ENCODE measurements at regions not wholly inside any gene's neighbourhood (a gene's known extent, or its start where the extent isn't known, plus 50 kb on each side); places are given as distances from the start of the nearest gene placed in this dataset.

- Mint-ChIP-seq H3K4me1 (ENCODE audit: low read depth, unreplicated experiment) (no peaks in the 10 kb centered on the region), H3K36me3 (ENCODE audit: insufficient read depth, unreplicated experiment) (no peaks in the 10 kb centered on the region), H3K4me3 (ENCODE audit: low read depth, unreplicated experiment) (no peak overlapping the region), H3K9me3 (ENCODE audit: low read depth, unreplicated experiment) (no peaks in the 10 kb centered on the region), H3K27ac (ENCODE audit: unreplicated experiment) (no peak overlapping the region), H3K27me3 (ENCODE audit: unreplicated experiment) (no peaks in the 10 kb centered on the region)
- TF ChIP-seq CTCF (IDR thresholded peaks at IDR 0.05; ENCODE audit: unreplicated experiment): no peak
- DNase-seq: no peak
- intact Hi-C loops (cut with micrococcal nuclease; ENCODE audit: unreplicated experiment): no loop called here
- CTCF ChIA-PET: no interaction called here
- BruUV-seq (replicated peaks): no TSS peak
These were observed 325.4 kb downstream of the ZFHX3 start for GRCh38 chr16:72722552-72722951.

- H3K27ac Mint-ChIP-seq (ENCODE audit: unreplicated experiment): no peak overlapping the region
- H3K36me3 Mint-ChIP-seq (ENCODE audit: insufficient read depth, unreplicated experiment): no peaks in the 10 kb centered on the region
- no peak for TF ChIP-seq CTCF (IDR thresholded peaks at IDR 0.05; ENCODE audit: unreplicated experiment)
- H3K27me3 Mint-ChIP-seq (ENCODE audit: unreplicated experiment): no peaks in the 10 kb centered on the region
- H3K4me1 Mint-ChIP-seq (ENCODE audit: low read depth, unreplicated experiment): no peaks in the 10 kb centered on the region
- no peak overlapping the region for H3K4me3 Mint-ChIP-seq (ENCODE audit: low read depth, unreplicated experiment)
- DNase-seq: no peak
- no TSS peak for BruUV-seq (replicated peaks)
- no peaks in the 10 kb centered on the region for H3K9me3 Mint-ChIP-seq (ENCODE audit: low read depth, unreplicated experiment)
- intact Hi-C loops (cut with micrococcal nuclease; ENCODE audit: unreplicated experiment): no loop called here
- CTCF ChIA-PET: no interaction called here
These were observed 325.9 kb downstream of the ZFHX3 start for GRCh38 chr16:72721981-72722380.

- intact Hi-C loops (cut with micrococcal nuclease; ENCODE audit: unreplicated experiment): no loop called here
- peaks cover 10% of the 10 kb centered on the region for H3K9me3 Mint-ChIP-seq (ENCODE audit: low read depth, unreplicated experiment)
- no peaks in the 10 kb centered on the region for H3K4me1 Mint-ChIP-seq (ENCODE audit: low read depth, unreplicated experiment)
- H3K36me3 Mint-ChIP-seq (ENCODE audit: insufficient read depth, unreplicated experiment): no peaks in the 10 kb centered on the region
- no peak for TF ChIP-seq CTCF (IDR thresholded peaks at IDR 0.05; ENCODE audit: unreplicated experiment)
- no peak overlapping the region for H3K27ac Mint-ChIP-seq (ENCODE audit: unreplicated experiment)
- no peak for DNase-seq
- no TSS peak for BruUV-seq (replicated peaks)
- CTCF ChIA-PET: interaction anchor here (0.6 kb wide), 1 partner anchor 366 kb away, joined by 5 read pairs; no protein-coding TSS in a partner anchor
- H3K4me3 Mint-ChIP-seq (ENCODE audit: low read depth, unreplicated experiment): no peak overlapping the region
- no peaks in the 10 kb centered on the region for H3K27me3 Mint-ChIP-seq (ENCODE audit: unreplicated experiment)
These were observed 332.7 kb downstream of the ZFHX3 start for GRCh38 chr16:72715267-72715666.

- no peak for TF ChIP-seq CTCF (IDR thresholded peaks at IDR 0.05; ENCODE audit: unreplicated experiment)
- H3K4me1 Mint-ChIP-seq (ENCODE audit: low read depth, unreplicated experiment): no peaks in the 10 kb centered on the region
- DNase-seq: no peak
- H3K27me3 Mint-ChIP-seq (ENCODE audit: unreplicated experiment): no peaks in the 10 kb centered on the region
- CTCF ChIA-PET: no interaction called here
- intact Hi-C loops (cut with micrococcal nuclease; ENCODE audit: unreplicated experiment): no loop called here
- H3K9me3 Mint-ChIP-seq (ENCODE audit: low read depth, unreplicated experiment): peaks cover 13% of the 10 kb centered on the region
- H3K27ac Mint-ChIP-seq (ENCODE audit: unreplicated experiment): no peak overlapping the region
- no peak overlapping the region for H3K4me3 Mint-ChIP-seq (ENCODE audit: low read depth, unreplicated experiment)
- no TSS peak for BruUV-seq (replicated peaks)
- H3K36me3 Mint-ChIP-seq (ENCODE audit: insufficient read depth, unreplicated experiment): no peaks in the 10 kb centered on the region
These were observed 336.1 kb downstream of the ZFHX3 start for GRCh38 chr16:72711823-72712222.

GRCh38 chr16:72705801-72706200, 342.1 kb downstream of the ZFHX3 start:
- no TSS peak for BruUV-seq (replicated peaks)
- no peak for TF ChIP-seq CTCF (IDR thresholded peaks at IDR 0.05; ENCODE audit: unreplicated experiment)

More at GRCh38 chr16:72705801-72706200, 342.1 kb downstream of the ZFHX3 start:
- H3K36me3 Mint-ChIP-seq (ENCODE audit: insufficient read depth, unreplicated experiment): no peaks in the 10 kb centered on the region
- H3K27me3 Mint-ChIP-seq (ENCODE audit: unreplicated experiment): no peaks in the 10 kb centered on the region
- no peak for DNase-seq
- no peak overlapping the region for H3K4me3 Mint-ChIP-seq (ENCODE audit: low read depth, unreplicated experiment)
- peaks cover 3% of the 10 kb centered on the region for H3K9me3 Mint-ChIP-seq (ENCODE audit: low read depth, unreplicated experiment)
- no peaks in the 10 kb centered on the region for H3K4me1 Mint-ChIP-seq (ENCODE audit: low read depth, unreplicated experiment)
- CTCF ChIA-PET: no interaction called here
- intact Hi-C loops (cut with micrococcal nuclease; ENCODE audit: unreplicated experiment): no loop called here
- no peak overlapping the region for H3K27ac Mint-ChIP-seq (ENCODE audit: unreplicated experiment)
